OCI-LY7 (cell line): ENCODE measurements at regions not wholly inside any gene's neighbourhood (a gene's known extent, or its start where the extent isn't known, plus 50 kb on each side); places are given as distances from the start of the nearest gene placed in this dataset.

Experiments used
- BruUV-seq: library from RNA; stranded (reverse); fragments of 400-500 nt; replicated peaks from 2 replicates; lab custom pipeline; 2021; lab: Mats Ljungman, UMichigan
- CTCF ChIA-PET: fragments of 300-600 bp; sonication (Branson Sonifier 250); formaldehyde crosslinking; loops from one replicate; lab custom pipeline; 2022; ENCODE audit warnings: antibody characterized with exemption; ENCODE audit not compliant: unreplicated experiment; lab: Charles Lee
- POLR2A ChIA-PET: fragments of 300-600 bp; sonication (Branson Sonifier 250); formaldehyde crosslinking; loops from one replicate; lab custom pipeline; 2022; ENCODE audit warnings: antibody characterized with exemption; lab: Charles Lee
- DNase-seq: peaks from one replicate; pipeline ENCODE4 v3.0.0-alpha.2; 2015; ENCODE audit warnings: low spot score
- H2AFZ ChIP-seq: fragments of 200-600 bp; sonication (generic), shearing (Covaris generic); 2 replicates; pipeline ENCODE4 v1.6.1; 2014; ENCODE audit warnings: mild to moderate bottlenecking, antibody characterized with exemption, low read length, moderate library complexity
- H3K27ac ChIP-seq: fragments of 200-600 bp; sonication (generic); 2 replicates; pipeline ENCODE4 v1.5.1; 2014; ENCODE audit warnings: mixed run types, low read depth, mild to moderate bottlenecking, moderate library complexity, low read length, inconsistent platforms; ENCODE audit not compliant: poor library complexity, severe bottlenecking
- H3K36me3 ChIP-seq: fragments of 200-600 bp; sonication (generic); 2 replicates; pipeline ENCODE4 v1.6.1; 2014; ENCODE audit warnings: mild to moderate bottlenecking, antibody characterized with exemption, low read length, moderate library complexity, mixed read lengths; ENCODE audit not compliant: insufficient read depth
- H3K4me1 ChIP-seq: fragments of 200-600 bp; sonication (generic); 2 replicates; pipeline ENCODE4 v1.5.1; 2014; ENCODE audit warnings: mild to moderate bottlenecking, low read length; ENCODE audit not compliant: insufficient read depth, poor library complexity, severe bottlenecking
- H3K4me2 ChIP-seq: fragments of 200-600 bp; sonication (generic); 2 replicates; pipeline ENCODE4 v1.6.1; 2014; ENCODE audit warnings: mild to moderate bottlenecking, low read length
- H3K4me3 ChIP-seq: fragments of 200-600 bp; sonication (generic); 2 replicates; pipeline ENCODE4 v1.5.1; 2014; ENCODE audit warnings: mild to moderate bottlenecking, low read depth, low read length; ENCODE audit not compliant: poor library complexity, severe bottlenecking
- H3K79me2 ChIP-seq: fragments of 200-600 bp; sonication (generic); 2 replicates; pipeline ENCODE4 v1.6.1; 2016; ENCODE audit warnings: low read depth, mild to moderate bottlenecking, low read length, moderate library complexity, mixed read lengths; ENCODE audit not compliant: insufficient read depth
- H3K9me2 ChIP-seq: fragments of 200-600 bp; sonication (generic); 2 replicates; pipeline ENCODE4 v1.6.1; 2016; ENCODE audit warnings: mild to moderate bottlenecking, low read length, mixed read lengths; ENCODE audit not compliant: insufficient read depth
- H3K9me3 ChIP-seq: fragments of 200-600 bp; sonication (generic); 2 replicates; pipeline ENCODE4 v1.6.1; 2014; ENCODE audit warnings: mild to moderate bottlenecking, mixed run types, low read length, mixed read lengths
- H4K20me1 ChIP-seq: fragments of 200-600 bp; sonication (generic); 2 replicates; pipeline ENCODE4 v1.6.1; 2014; ENCODE audit warnings: mild to moderate bottlenecking, antibody characterized with exemption, low read length, moderate library complexity, mixed read lengths; ENCODE audit not compliant: insufficient read depth
- EZH2phosphoT487 ChIP-seq: fragments of 200-600 bp; sonication (generic); IDR thresholded peaks from 2 replicates; pipeline ENCODE4 v1.6.1; 2018; ENCODE audit warnings: low read depth, borderline replicate concordance, mild to moderate bottlenecking, mixed run types, antibody characterized with exemption, low read length, moderate library complexity, mixed read lengths
- intact Hi-C: fragments of 100-400 bp; cut with micrococcal nuclease; formaldehyde crosslinking; loops from one replicate; pipeline ENCODE4 v1.10.0; 2022; ENCODE audit not compliant: unreplicated experiment
- TF ChIP-seq, protein P1 (sequence below): fragments of 200-600 bp; sonication (generic); conservative IDR thresholded peaks from 2 replicates; pipeline ENCODE4 v1.5.1; 2014; ENCODE audit warnings: mild to moderate bottlenecking, antibody characterized with exemption, low read length, moderate library complexity, mixed read lengths

DNA sequence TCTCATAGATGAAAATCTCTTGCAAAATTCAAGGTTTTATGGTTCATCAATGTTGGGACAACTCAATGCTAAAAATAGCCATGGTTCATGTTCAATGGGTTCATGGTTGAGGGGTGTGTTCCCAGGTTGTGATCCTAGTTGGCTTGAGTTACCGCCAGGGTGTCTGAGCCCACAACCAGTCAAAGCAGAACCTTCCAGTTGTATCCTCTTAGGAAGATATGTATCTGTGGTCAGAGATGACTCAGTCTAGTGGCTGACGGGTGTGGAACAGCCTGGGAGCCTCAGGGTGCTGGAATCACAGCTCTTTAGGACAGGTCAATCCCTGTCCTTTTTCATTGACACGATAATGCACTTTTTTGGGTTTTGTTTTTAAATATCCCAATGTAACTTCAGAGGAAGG lies 192.3 kb upstream of the NR3C2 start:
- Histone ChIP-seq H3K9me2 (no peaks in the 10 kb centered on the region), H3K79me2 (no peaks in the 10 kb centered on the region), H2AFZ (no peak overlapping the region), H3K9me3 (0 out of 2 replicates have a peak, but pooled peaks cover 5% of the 10 kb centered on the region), H3K27ac (no peak overlapping the region), H3K4me1 (no peaks in the 10 kb centered on the region), H3K4me3 (no peak overlapping the region), H3K4me2 (no peak overlapping the region), H3K36me3 (no peaks in the 10 kb centered on the region), H4K20me1 (no peaks in the 10 kb centered on the region)
- no peak for DNase-seq
- ChIA-PET POLR2A (no interaction called here), CTCF (no interaction called here)
- intact Hi-C loops: no loop called here
- no peak for TF ChIP-seq EZH2phosphoT487
- TF ChIP-seq, protein P1, sequence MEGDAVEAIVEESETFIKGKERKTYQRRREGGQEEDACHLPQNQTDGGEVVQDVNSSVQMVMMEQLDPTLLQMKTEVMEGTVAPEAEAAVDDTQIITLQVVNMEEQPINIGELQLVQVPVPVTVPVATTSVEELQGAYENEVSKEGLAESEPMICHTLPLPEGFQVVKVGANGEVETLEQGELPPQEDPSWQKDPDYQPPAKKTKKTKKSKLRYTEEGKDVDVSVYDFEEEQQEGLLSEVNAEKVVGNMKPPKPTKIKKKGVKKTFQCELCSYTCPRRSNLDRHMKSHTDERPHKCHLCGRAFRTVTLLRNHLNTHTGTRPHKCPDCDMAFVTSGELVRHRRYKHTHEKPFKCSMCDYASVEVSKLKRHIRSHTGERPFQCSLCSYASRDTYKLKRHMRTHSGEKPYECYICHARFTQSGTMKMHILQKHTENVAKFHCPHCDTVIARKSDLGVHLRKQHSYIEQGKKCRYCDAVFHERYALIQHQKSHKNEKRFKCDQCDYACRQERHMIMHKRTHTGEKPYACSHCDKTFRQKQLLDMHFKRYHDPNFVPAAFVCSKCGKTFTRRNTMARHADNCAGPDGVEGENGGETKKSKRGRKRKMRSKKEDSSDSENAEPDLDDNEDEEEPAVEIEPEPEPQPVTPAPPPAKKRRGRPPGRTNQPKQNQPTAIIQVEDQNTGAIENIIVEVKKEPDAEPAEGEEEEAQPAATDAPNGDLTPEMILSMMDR: no peak
- BruUV-seq: no TSS peak

DNA sequence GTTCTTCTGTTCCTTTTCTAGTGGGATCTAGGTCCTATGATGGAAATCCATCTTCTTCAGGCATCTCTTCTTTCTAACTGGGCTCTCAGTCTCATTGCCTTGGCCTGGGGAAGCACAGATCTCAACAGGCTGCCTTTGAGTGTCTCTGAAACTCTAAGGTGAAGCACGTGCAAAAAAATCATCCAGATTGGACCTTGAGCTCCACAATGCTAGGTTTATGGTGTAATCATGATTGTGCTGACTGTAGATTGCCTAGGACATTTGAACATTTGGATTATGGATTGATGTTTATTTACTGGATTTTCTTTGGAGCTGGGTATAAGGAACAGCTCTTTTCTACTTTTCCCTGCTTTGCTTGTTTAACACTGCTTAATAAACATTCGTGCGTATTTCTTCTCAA lies 191.5 kb upstream of the NR3C2 start:
- no TSS peak for BruUV-seq
- Histone ChIP-seq H3K4me1 (no peaks in the 10 kb centered on the region), H4K20me1 (no peaks in the 10 kb centered on the region), H3K4me3 (no peak overlapping the region), H3K36me3 (no peaks in the 10 kb centered on the region), H3K9me3 (0 out of 2 replicates have a peak, but pooled peaks cover 5% of the 10 kb centered on the region), H3K4me2 (no peak overlapping the region), H3K27ac (no peak overlapping the region), H3K9me2 (no peaks in the 10 kb centered on the region), H2AFZ (no peak overlapping the region), H3K79me2 (no peaks in the 10 kb centered on the region)
- ChIA-PET CTCF (no interaction called here), POLR2A (no interaction called here)
- intact Hi-C loops: no loop called here
- DNase-seq: no peak
- no peak for TF ChIP-seq EZH2phosphoT487
- TF ChIP-seq, protein P1: no peak

DNA sequence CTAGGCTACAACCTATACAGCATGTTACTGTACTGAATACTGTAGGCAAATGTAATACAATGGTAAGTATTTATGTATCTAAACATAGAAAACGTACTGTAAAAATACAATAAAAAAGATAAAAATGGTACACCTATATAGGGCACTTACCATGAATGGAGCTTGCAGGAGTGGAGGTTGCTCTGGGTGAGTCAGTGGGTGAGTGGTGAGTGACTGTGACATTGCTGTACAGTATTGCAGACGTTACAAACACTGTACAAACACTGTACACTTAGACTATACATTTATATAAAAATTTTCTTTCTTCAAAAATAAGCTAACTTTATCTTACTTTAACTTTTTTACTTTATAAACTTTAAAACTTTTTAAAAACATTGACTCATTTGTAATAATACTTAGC lies 190.3 kb upstream of the NR3C2 start:
- intact Hi-C loops: no loop called here
- Histone ChIP-seq H3K4me2 (no peak overlapping the region), H3K9me2 (no peaks in the 10 kb centered on the region), H3K36me3 (no peaks in the 10 kb centered on the region), H2AFZ (no peak overlapping the region), H3K9me3 (0 out of 2 replicates have a peak, but pooled peaks cover 5% of the 10 kb centered on the region), H4K20me1 (no peaks in the 10 kb centered on the region), H3K27ac (no peak overlapping the region), H3K79me2 (no peaks in the 10 kb centered on the region), H3K4me3 (no peak overlapping the region), H3K4me1 (no peaks in the 10 kb centered on the region)
- ChIA-PET POLR2A (no interaction called here), CTCF (no interaction called here)
- DNase-seq: no peak
- TF ChIP-seq, protein P1: no peak
- TF ChIP-seq EZH2phosphoT487: no peak
- no TSS peak for BruUV-seq
